Myocyte (in vitro differentiated cells): ENCODE measurements at regions not wholly inside any gene's neighbourhood (a gene's known extent, or its start where the extent isn't known, plus 50 kb on each side); places are given as distances from the start of the nearest gene placed in this dataset.

Source experiments
- DNase-seq: peaks from one replicate; pipeline ENCODE4 v3.0.0-alpha.2; 2012; ENCODE audit warnings: low read depth

- DNase-seq = no peak
Observed at GRCh38 chr1:22284906-22285548, 142.1 kb upstream of the WNT4 start.

- DNase-seq = no peak
Observed at GRCh38 chr1:22285549-22286396, 142.9 kb upstream of the WNT4 start.

- no peak for DNase-seq
Observed at GRCh38 chr1:22286491-22286890, 143.6 kb upstream of the WNT4 start.

- DNase-seq = no peak
Observed at GRCh38 chr1:22287273-22287672, 144.4 kb upstream of the WNT4 start.

- DNase-seq = no peak
Observed at GRCh38 chr1:22287946-22288520, 145.1 kb upstream of the WNT4 start.

GRCh38 chr1:22288593-22289241, 145.8 kb upstream of the WNT4 start:
- no peak for DNase-seq

- DNase-seq = no peak
Observed at GRCh38 chr1:22289307-22289995, 146.6 kb upstream of the WNT4 start.

- DNase-seq = no peak
Observed at GRCh38 chr1:22290157-22290556, 147.3 kb upstream of the WNT4 start.

- DNase-seq = peak; percentile 39
Observed at GRCh38 chr1:22290611-22291010, 147.7 kb upstream of the WNT4 start.

GRCh38 chr1:22291057-22291456, 148.2 kb upstream of the WNT4 start:
- no peak for DNase-seq

GRCh38 chr1:22291494-22291893, 148.6 kb upstream of the WNT4 start:
- no peak for DNase-seq

GRCh38 chr1:22292011-22292788, 149.3 kb upstream of the WNT4 start:
- DNase-seq = no peak

- DNase-seq = no peak
Observed at GRCh38 chr1:22295396-22295795, 152.5 kb upstream of the WNT4 start.

GRCh38 chr1:22295856-22296255, 153.0 kb upstream of the WNT4 start:
- DNase-seq = no peak

GRCh38 chr1:22296701-22297591, 154.0 kb upstream of the WNT4 start:
- DNase-seq = peak; percentile 60

- no peak for DNase-seq
Observed at GRCh38 chr1:22297999-22298398, 153.7 kb upstream of the ZBTB40 start.

- DNase-seq = no peak
Observed at GRCh38 chr1:22303816-22304215, 147.8 kb upstream of the ZBTB40 start.

- DNase-seq = no peak
Observed at GRCh38 chr1:22309572-22309971, 142.1 kb upstream of the ZBTB40 start.

- no peak for DNase-seq
Observed at GRCh38 chr1:22311461-22311860, 140.2 kb upstream of the ZBTB40 start.

GRCh38 chr1:22313321-22313720, 138.3 kb upstream of the ZBTB40 start:
- no peak for DNase-seq
